ENCODE measurements at regions not wholly inside any gene's neighbourhood (a gene's known extent, or its start where the extent isn't known, plus 50 kb on each side); places are given as distances from the start of the nearest gene placed in this dataset.

GRCh38 chr16:85429776-85430522 lies 183.2 kb upstream of the GSE1 start:
- no peak for TF ChIP-seq POU2F2 (IDR thresholded peaks at IDR 0.05; ENCODE audit: low read depth, low read length)
- no peak for TF ChIP-seq TAF1 (IDR thresholded peaks at IDR 0.05; ENCODE audit: low read depth, low read length)
- no peak for TF ChIP-seq SPI1 (IDR thresholded peaks at IDR 0.05; ENCODE audit: low read depth, low read length)
- TF ChIP-seq POLR2A (IDR thresholded peaks at IDR 0.05; ENCODE audit: low read depth, low read length), result no peak
- TF ChIP-seq PAX5 (IDR thresholded peaks at IDR 0.05; ENCODE audit: insufficient read depth, low read length, severe bottlenecking), result no peak
- no peak for TF ChIP-seq POLR2AphosphoS5 (IDR thresholded peaks at IDR 0.05; ENCODE audit: low read depth, low read length)
- FAIRE-seq (no peak), DNase-seq (ENCODE audit: insufficient read length, low spot score) (no peak)

GRCh38 chr16:85430523-85431421 lies 182.3 kb upstream of the GSE1 start:
- DNase-seq (ENCODE audit: insufficient read length, low spot score) (no peak), FAIRE-seq (no peak)
- TF ChIP-seq POU2F2 (IDR thresholded peaks at IDR 0.05; ENCODE audit: low read depth, low read length) (no peak), SPI1 (IDR thresholded peaks at IDR 0.05; ENCODE audit: low read depth, low read length) (no peak)

GRCh38 chr16:85431431-85432124 lies 181.5 kb upstream of the GSE1 start:
- no peak for FAIRE-seq
- no peak for DNase-seq (ENCODE audit: insufficient read length, low spot score)
- TF ChIP-seq POLR2AphosphoS5 (IDR thresholded peaks at IDR 0.05; ENCODE audit: low read depth, low read length), result no peak
- no peak for TF ChIP-seq TAF1 (IDR thresholded peaks at IDR 0.05; ENCODE audit: low read depth, low read length)
- no peak for TF ChIP-seq SPI1 (IDR thresholded peaks at IDR 0.05; ENCODE audit: low read depth, low read length)
- no peak for TF ChIP-seq POLR2A (IDR thresholded peaks at IDR 0.05; ENCODE audit: low read depth, low read length)
- no peak for TF ChIP-seq PAX5 (IDR thresholded peaks at IDR 0.05; ENCODE audit: insufficient read depth, low read length, severe bottlenecking)
- TF ChIP-seq POU2F2 (IDR thresholded peaks at IDR 0.05; ENCODE audit: low read depth, low read length), result no peak

- FAIRE-seq, result no peak
- TF ChIP-seq POU2F2 (IDR thresholded peaks at IDR 0.05; ENCODE audit: low read depth, low read length) (no peak), POLR2AphosphoS5 (IDR thresholded peaks at IDR 0.05; ENCODE audit: low read depth, low read length) (no peak), PAX5 (IDR thresholded peaks at IDR 0.05; ENCODE audit: insufficient read depth, low read length, severe bottlenecking) (no peak), SPI1 (IDR thresholded peaks at IDR 0.05; ENCODE audit: low read depth, low read length) (no peak), TAF1 (IDR thresholded peaks at IDR 0.05; ENCODE audit: low read depth, low read length) (no peak)
These were observed 180.5 kb upstream of the GSE1 start for GRCh38 chr16:85432606-85433005.

GRCh38 chr16:85433477-85433876 lies 179.6 kb upstream of the GSE1 start:
- FAIRE-seq, result no peak
- no peak for TF ChIP-seq POLR2AphosphoS5 (IDR thresholded peaks at IDR 0.05; ENCODE audit: low read depth, low read length)
- TF ChIP-seq SPI1 (IDR thresholded peaks at IDR 0.05; ENCODE audit: low read depth, low read length), result no peak
- no peak for TF ChIP-seq POLR2A (IDR thresholded peaks at IDR 0.05; ENCODE audit: low read depth, low read length)
- no peak for TF ChIP-seq PAX5 (IDR thresholded peaks at IDR 0.05; ENCODE audit: insufficient read depth, low read length, severe bottlenecking)
- no peak for TF ChIP-seq POU2F2 (IDR thresholded peaks at IDR 0.05; ENCODE audit: low read depth, low read length)
- no peak for TF ChIP-seq TAF1 (IDR thresholded peaks at IDR 0.05; ENCODE audit: low read depth, low read length)
- no peak for DNase-seq (ENCODE audit: insufficient read length, low spot score)

More at GRCh38 chr16:85432606-85433005, 180.5 kb upstream of the GSE1 start:
- DNase-seq (ENCODE audit: insufficient read length, low spot score), result no peak

- no peak for FAIRE-seq
- TF ChIP-seq TAF1 (IDR thresholded peaks at IDR 0.05; ENCODE audit: low read depth, low read length), result no peak
- TF ChIP-seq SPI1 (IDR thresholded peaks at IDR 0.05; ENCODE audit: low read depth, low read length), result no peak
- TF ChIP-seq POLR2A (IDR thresholded peaks at IDR 0.05; ENCODE audit: low read depth, low read length), result no peak
- no peak for TF ChIP-seq PAX5 (IDR thresholded peaks at IDR 0.05; ENCODE audit: insufficient read depth, low read length, severe bottlenecking)
- TF ChIP-seq POLR2AphosphoS5 (IDR thresholded peaks at IDR 0.05; ENCODE audit: low read depth, low read length), result no peak
- TF ChIP-seq POU2F2 (IDR thresholded peaks at IDR 0.05; ENCODE audit: low read depth, low read length), result no peak
- DNase-seq (ENCODE audit: insufficient read length, low spot score), result no peak
These were observed 177.8 kb upstream of the GSE1 start for GRCh38 chr16:85435286-85435685.

- TF ChIP-seq PAX5 (IDR thresholded peaks at IDR 0.05; ENCODE audit: insufficient read depth, low read length, severe bottlenecking) (no peak), POLR2A (IDR thresholded peaks at IDR 0.05; ENCODE audit: low read depth, low read length) (no peak), POLR2AphosphoS5 (IDR thresholded peaks at IDR 0.05; ENCODE audit: low read depth, low read length) (no peak), SPI1 (IDR thresholded peaks at IDR 0.05; ENCODE audit: low read depth, low read length) (no peak)
- DNase-seq (ENCODE audit: insufficient read length, low spot score), result no peak
- FAIRE-seq, result no peak
These were observed 177.4 kb upstream of the GSE1 start for GRCh38 chr16:85435700-85436099.

GRCh38 chr16:85436207-85436606 lies 176.9 kb upstream of the GSE1 start:
- TF ChIP-seq POLR2A (IDR thresholded peaks at IDR 0.05; ENCODE audit: low read depth, low read length), result no peak
- no peak for TF ChIP-seq TAF1 (IDR thresholded peaks at IDR 0.05; ENCODE audit: low read depth, low read length)
- TF ChIP-seq PAX5 (IDR thresholded peaks at IDR 0.05; ENCODE audit: insufficient read depth, low read length, severe bottlenecking), result no peak
- no peak for TF ChIP-seq POLR2AphosphoS5 (IDR thresholded peaks at IDR 0.05; ENCODE audit: low read depth, low read length)
- no peak for TF ChIP-seq SPI1 (IDR thresholded peaks at IDR 0.05; ENCODE audit: low read depth, low read length)
- TF ChIP-seq POU2F2 (IDR thresholded peaks at IDR 0.05; ENCODE audit: low read depth, low read length), result no peak
- FAIRE-seq, result no peak
- DNase-seq (ENCODE audit: insufficient read length, low spot score), result no peak

- TF ChIP-seq POLR2AphosphoS5 (IDR thresholded peaks at IDR 0.05; ENCODE audit: low read depth, low read length) (no peak), PAX5 (IDR thresholded peaks at IDR 0.05; ENCODE audit: insufficient read depth, low read length, severe bottlenecking) (no peak), POLR2A (IDR thresholded peaks at IDR 0.05; ENCODE audit: low read depth, low read length) (no peak), TAF1 (IDR thresholded peaks at IDR 0.05; ENCODE audit: low read depth, low read length) (no peak), SPI1 (IDR thresholded peaks at IDR 0.05; ENCODE audit: low read depth, low read length) (no peak), POU2F2 (IDR thresholded peaks at IDR 0.05; ENCODE audit: low read depth, low read length) (no peak)
- FAIRE-seq, result no peak
- no peak for DNase-seq (ENCODE audit: insufficient read length, low spot score)
These were observed 176.4 kb upstream of the GSE1 start for GRCh38 chr16:85436636-85437165.

All from GM12891 (cell line).